K562 (cell line): ENCODE measurements at regions not wholly inside any gene's neighbourhood (a gene's known extent, or its start where the extent isn't known, plus 50 kb on each side); places are given as distances from the start of the nearest gene placed in this dataset.

Experiments used
- CTBP1 ChIP-seq: fragments of 450-650 bp; IDR thresholded peaks from 2 replicates; pipeline ENCODE4 v1.6.1; 2016; ENCODE audit warnings: borderline replicate concordance
- CTCF ChIP-seq, 3 experiments: IDR thresholded peaks in 2 of 3; conservative IDR thresholded peaks in 1 of 3; 2 replicates each; pipeline ENCODE4 v1.5.1; 2011 to 2012; ENCODE audit warnings: low read length in 3 of 3, mild to moderate bottlenecking in 3 of 3, control low read depth in 2 of 3, improper control_type of control experiment in 1 of 3, inconsistent platforms in 1 of 3, low read depth in 1 of 3, mixed read lengths in 1 of 3, moderate library complexity in 1 of 3; ENCODE audit not compliant: insufficient read depth in 2 of 3
- EZH2 ChIP-seq: IDR thresholded peaks from 2 replicates; pipeline ENCODE4 v1.6.1; 2012; ENCODE audit warnings: low read depth, mild to moderate bottlenecking, inconsistent platforms, low read length, borderline replicate concordance
- HMG20B ChIP-seq: fragments of 250-450 bp; sonication (Bioruptor Pico); IDR thresholded peaks from 2 replicates; pipeline ENCODE4 v1.5.0; 2021; ENCODE audit warnings: mild to moderate bottlenecking
- MAFK ChIP-seq: IDR thresholded peaks from 2 replicates; pipeline ENCODE4 v1.6.1; 2011; ENCODE audit warnings: low read length, improper control_type of control experiment
- NR3C1 ChIP-seq: sonication (generic); formaldehyde crosslinking; IDR thresholded peaks from 2 replicates; pipeline ENCODE4 v1.8.1; 2022; ENCODE audit warnings: missing genetic modification reagents
- POLR2A ChIP-seq: fragments of 450-650 bp; conservative IDR thresholded peaks from 2 replicates; pipeline ENCODE4 v1.6.1; 2016
- REST ChIP-seq, 2 experiments: fragments of 450-650 bp; formaldehyde crosslinking in 1 of 2; IDR thresholded peaks; 2 replicates each; pipeline versions ENCODE4 v1.4.0 to v1.6.1; 2014 to 2020; ENCODE audit warnings: mild to moderate bottlenecking in 2 of 2, borderline replicate concordance in 1 of 2, low read depth in 1 of 2
- SNIP1 ChIP-seq: fragments of 450-650 bp; IDR thresholded peaks from 2 replicates; pipeline ENCODE4 v1.7.1; 2017; ENCODE audit warnings: low read depth, mild to moderate bottlenecking
- USF1 ChIP-seq: sonication (generic); formaldehyde crosslinking; IDR thresholded peaks from 2 replicates; pipeline ENCODE4 v1.9.0; 2022; ENCODE audit warnings: mild to moderate bottlenecking, missing genetic modification reagents
- ZNF407 ChIP-seq: fragments of 450-650 bp; IDR thresholded peaks from 2 replicates; pipeline ENCODE4 v1.6.1; 2016; ENCODE audit warnings: low read depth
- ZNF644 ChIP-seq: fragments of 200-800 bp; sonication (Bioruptor generic); IDR thresholded peaks from 2 replicates; pipeline ENCODE4 v1.6.1; 2016; ENCODE audit warnings: low read depth, missing genetic modification characterization, missing compliant biosample characterization
- ZNF655 ChIP-seq: fragments of 250-450 bp; sonication (Bioruptor Pico); IDR thresholded peaks from 2 replicates; pipeline ENCODE4 v1.5.0; 2021

- TF ChIP-seq ZNF655 (CRISPR knock-in tag) = no peak
- TF ChIP-seq ZNF407 = no peak
- no peak for TF ChIP-seq SNIP1
- TF ChIP-seq USF1 (CRISPR knock-in tag) = no peak
- TF ChIP-seq CTCF (IDR thresholded peaks at IDR 0.05 in 2 of 3, conservative IDR thresholded peaks at IDR 0.05 in 1 of 3; ENCODE audit: insufficient read depth in 2 of 3, low read depth in 1 of 3, low read length in 3 of 3) = no peak
- no peak for TF ChIP-seq MAFK
- no peak for TF ChIP-seq EZH2
- no peak for TF ChIP-seq NR3C1
- no peak for TF ChIP-seq ZNF644 (tag)
- TF ChIP-seq CTBP1 = no peak
- no peak for TF ChIP-seq POLR2A
- no peak for TF ChIP-seq HMG20B
- TF ChIP-seq REST (IDR thresholded peaks at IDR 0.05; ENCODE audit: borderline replicate concordance) = no peak
- TF ChIP-seq REST (CRISPR knock-in tag; IDR thresholded peaks at IDR 0.05; ENCODE audit: low read depth) = no peak
Observed at GRCh38 chr2:177029901-177030300, 182.7 kb upstream of the HNRNPA3 start.
